GM12878 (cell line): ENCODE measurements at regions not wholly inside any gene's neighbourhood (a gene's known extent, or its start where the extent isn't known, plus 50 kb on each side); places are given as distances from the start of the nearest gene placed in this dataset.

ENCODE experiments used
- BHLHE40 ChIP-seq, 2 experiments: fragments of 450-650 bp in 1 of 2; IDR thresholded peaks; 2 replicates each; pipeline ENCODE4 v1.6.1; 2011 to 2017; ENCODE audit warnings: low read depth in 2 of 2, borderline replicate concordance in 1 of 2, improper control_type of control experiment in 1 of 2, low read length in 1 of 2, mild to moderate bottlenecking in 1 of 2
- EZH2 ChIP-seq: IDR thresholded peaks from 2 replicates; pipeline ENCODE4 v1.6.1; 2012; ENCODE audit warnings: low read depth, mild to moderate bottlenecking, control low read depth, inconsistent platforms, low read length, borderline replicate concordance; ENCODE audit not compliant: control insufficient read depth
- FOS ChIP-seq: IDR thresholded peaks from 3 replicates; pipeline ENCODE4 v1.6.1; 2011; ENCODE audit warnings: borderline replicate concordance; ENCODE audit not compliant: insufficient read length; ENCODE audit errors: extremely low read depth
- TAF1 ChIP-seq: IDR thresholded peaks from 2 replicates; pipeline ENCODE4 v1.6.1; 2011; ENCODE audit warnings: mild to moderate bottlenecking, low read depth, low read length, borderline replicate concordance
- TARDBP ChIP-seq: IDR thresholded peaks from 2 replicates; pipeline ENCODE4 v1.6.1; 2016; ENCODE audit warnings: borderline replicate concordance
- TF ChIP-seq, protein P1 (sequence below), 3 experiments: IDR thresholded peaks in 2 of 3; conservative IDR thresholded peaks in 1 of 3; 2 replicates each; pipeline ENCODE4 v1.5.1; 2011; ENCODE audit warnings: low read depth in 3 of 3, low read length in 3 of 3, mild to moderate bottlenecking in 3 of 3, control low read depth in 2 of 3, moderate library complexity in 2 of 3, inconsistent platforms in 1 of 3, mixed read lengths in 1 of 3; ENCODE audit not compliant: control insufficient read depth in 2 of 3, insufficient read depth in 1 of 3; ENCODE audit errors: extremely low read depth in 1 of 3
- TF ChIP-seq, protein P2 (sequence below): fragments of 450-650 bp; formaldehyde crosslinking; IDR thresholded peaks from 2 replicates; pipeline ENCODE4 v1.4.0; 2020; ENCODE audit warnings: mild to moderate bottlenecking, moderate library complexity

DNA sequence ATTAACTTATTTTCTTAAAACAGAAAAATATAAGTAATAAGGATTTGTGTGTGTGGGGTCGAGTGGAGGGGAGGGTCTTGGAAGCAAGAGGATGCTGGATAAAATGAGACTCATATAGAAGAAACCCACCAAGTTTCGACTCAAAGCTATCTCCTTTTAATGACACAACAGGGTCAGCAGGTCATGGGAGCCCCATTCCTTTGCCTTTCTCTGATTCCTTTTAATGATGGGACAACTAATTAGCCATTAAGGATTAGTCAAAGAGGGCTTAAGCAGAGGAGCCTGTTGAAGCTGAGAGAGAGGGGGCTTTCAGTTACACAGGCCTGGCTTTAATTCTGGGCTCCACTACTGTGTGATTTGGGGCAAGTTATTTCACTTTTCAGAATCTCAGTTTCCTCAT is 102.8 kb downstream of the GPR50 start:
- TF ChIP-seq, protein P1, sequence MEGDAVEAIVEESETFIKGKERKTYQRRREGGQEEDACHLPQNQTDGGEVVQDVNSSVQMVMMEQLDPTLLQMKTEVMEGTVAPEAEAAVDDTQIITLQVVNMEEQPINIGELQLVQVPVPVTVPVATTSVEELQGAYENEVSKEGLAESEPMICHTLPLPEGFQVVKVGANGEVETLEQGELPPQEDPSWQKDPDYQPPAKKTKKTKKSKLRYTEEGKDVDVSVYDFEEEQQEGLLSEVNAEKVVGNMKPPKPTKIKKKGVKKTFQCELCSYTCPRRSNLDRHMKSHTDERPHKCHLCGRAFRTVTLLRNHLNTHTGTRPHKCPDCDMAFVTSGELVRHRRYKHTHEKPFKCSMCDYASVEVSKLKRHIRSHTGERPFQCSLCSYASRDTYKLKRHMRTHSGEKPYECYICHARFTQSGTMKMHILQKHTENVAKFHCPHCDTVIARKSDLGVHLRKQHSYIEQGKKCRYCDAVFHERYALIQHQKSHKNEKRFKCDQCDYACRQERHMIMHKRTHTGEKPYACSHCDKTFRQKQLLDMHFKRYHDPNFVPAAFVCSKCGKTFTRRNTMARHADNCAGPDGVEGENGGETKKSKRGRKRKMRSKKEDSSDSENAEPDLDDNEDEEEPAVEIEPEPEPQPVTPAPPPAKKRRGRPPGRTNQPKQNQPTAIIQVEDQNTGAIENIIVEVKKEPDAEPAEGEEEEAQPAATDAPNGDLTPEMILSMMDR (IDR thresholded peaks at IDR 0.05 in 2 of 3, conservative IDR thresholded peaks at IDR 0.05 in 1 of 3; ENCODE audit: control insufficient read depth in 2 of 3, extremely low read depth in 1 of 3, insufficient read depth in 1 of 3, low read depth in 3 of 3, low read length in 3 of 3) = no peak
- TF ChIP-seq, protein P2, sequence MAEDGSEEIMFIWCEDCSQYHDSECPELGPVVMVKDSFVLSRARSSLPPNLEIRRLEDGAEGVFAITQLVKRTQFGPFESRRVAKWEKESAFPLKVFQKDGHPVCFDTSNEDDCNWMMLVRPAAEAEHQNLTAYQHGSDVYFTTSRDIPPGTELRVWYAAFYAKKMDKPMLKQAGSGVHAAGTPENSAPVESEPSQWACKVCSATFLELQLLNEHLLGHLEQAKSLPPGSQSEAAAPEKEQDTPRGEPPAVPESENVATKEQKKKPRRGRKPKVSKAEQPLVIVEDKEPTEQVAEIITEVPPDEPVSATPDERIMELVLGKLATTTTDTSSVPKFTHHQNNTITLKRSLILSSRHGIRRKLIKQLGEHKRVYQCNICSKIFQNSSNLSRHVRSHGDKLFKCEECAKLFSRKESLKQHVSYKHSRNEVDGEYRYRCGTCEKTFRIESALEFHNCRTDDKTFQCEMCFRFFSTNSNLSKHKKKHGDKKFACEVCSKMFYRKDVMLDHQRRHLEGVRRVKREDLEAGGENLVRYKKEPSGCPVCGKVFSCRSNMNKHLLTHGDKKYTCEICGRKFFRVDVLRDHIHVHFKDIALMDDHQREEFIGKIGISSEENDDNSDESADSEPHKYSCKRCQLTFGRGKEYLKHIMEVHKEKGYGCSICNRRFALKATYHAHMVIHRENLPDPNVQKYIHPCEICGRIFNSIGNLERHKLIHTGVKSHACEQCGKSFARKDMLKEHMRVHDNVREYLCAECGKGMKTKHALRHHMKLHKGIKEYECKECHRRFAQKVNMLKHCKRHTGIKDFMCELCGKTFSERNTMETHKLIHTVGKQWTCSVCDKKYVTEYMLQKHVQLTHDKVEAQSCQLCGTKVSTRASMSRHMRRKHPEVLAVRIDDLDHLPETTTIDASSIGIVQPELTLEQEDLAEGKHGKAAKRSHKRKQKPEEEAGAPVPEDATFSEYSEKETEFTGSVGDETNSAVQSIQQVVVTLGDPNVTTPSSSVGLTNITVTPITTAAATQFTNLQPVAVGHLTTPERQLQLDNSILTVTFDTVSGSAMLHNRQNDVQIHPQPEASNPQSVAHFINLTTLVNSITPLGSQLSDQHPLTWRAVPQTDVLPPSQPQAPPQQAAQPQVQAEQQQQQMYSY (CRISPR knock-in tag) = no peak
- TF ChIP-seq TARDBP (no peak), FOS (no peak), EZH2 (no peak), BHLHE40 (IDR thresholded peaks at IDR 0.05; ENCODE audit: borderline replicate concordance in 1 of 2, low read depth in 2 of 2, low read length in 1 of 2) (no peak), TAF1 (no peak)
